ENCODE measurements at regions not wholly inside any gene's neighbourhood (a gene's known extent, or its start where the extent isn't known, plus 50 kb on each side); places are given as distances from the start of the nearest gene placed in this dataset.

GRCh38 chr3:163016251-163016650 is 1519.6 kb downstream of the OTOL1 start:
- no peaks in the 10 kb centered on the region for H3K27me3 ChIP-seq
- no peaks in the 10 kb centered on the region for H3K4me1 ChIP-seq
- 38% methylated on average over 1 of the region's 1 CpG for WGBS (ENCODE audit: insufficient coverage, low coverage, low lambda C conversion rate, missing lambda C conversion rate)
- intact Hi-C loops (cut with DNase I) = no loop called here
- H3K9me3 ChIP-seq = no peaks in the 10 kb centered on the region
- no peak overlapping the region for H3K27ac ChIP-seq
- DNase-seq (no peak), ATAC-seq (no peak)
- no peak overlapping the region for H3K4me3 ChIP-seq
- TF ChIP-seq POLR2A (IDR thresholded peaks at IDR 0.05) = no peak
- TF ChIP-seq CTCF (IDR thresholded peaks at IDR 0.05) = no peak
- no peaks in the 10 kb centered on the region for H3K36me3 ChIP-seq

GRCh38 chr3:163018067-163018466 is 1521.5 kb downstream of the OTOL1 start:
- Histone ChIP-seq H3K4me1 (no peaks in the 10 kb centered on the region), H3K36me3 (no peaks in the 10 kb centered on the region), H3K27me3 (no peaks in the 10 kb centered on the region), H3K9me3 (no peaks in the 10 kb centered on the region), H3K27ac (no peak overlapping the region), H3K4me3 (no peak overlapping the region)
- no peak for DNase-seq
- TF ChIP-seq CTCF (IDR thresholded peaks at IDR 0.05) = no peak
- no peak for TF ChIP-seq POLR2A (IDR thresholded peaks at IDR 0.05)
- no peak for ATAC-seq
- 45% methylated on average over 1 of the region's 1 CpG for WGBS (ENCODE audit: insufficient coverage, low coverage, low lambda C conversion rate, missing lambda C conversion rate)
- intact Hi-C loops (cut with DNase I) = no loop called here

GRCh38 chr3:163018664-163019063 is 1522.1 kb downstream of the OTOL1 start:
- 60% methylated on average over 4 of the region's 7 CpGs for WGBS (ENCODE audit: insufficient coverage, low coverage, low lambda C conversion rate, missing lambda C conversion rate)

GRCh38 chr3:163019260-163019659 is 1522.7 kb downstream of the OTOL1 start:
- ATAC-seq = no peak

More at GRCh38 chr3:163018664-163019063, 1522.1 kb downstream of the OTOL1 start:
- ATAC-seq = no peak
- H3K27me3 ChIP-seq = no peaks in the 10 kb centered on the region
- no peaks in the 10 kb centered on the region for H3K36me3 ChIP-seq
- intact Hi-C loops (cut with DNase I) = no loop called here
- H3K9me3 ChIP-seq = no peaks in the 10 kb centered on the region
- no peak overlapping the region for H3K27ac ChIP-seq
- TF ChIP-seq POLR2A (IDR thresholded peaks at IDR 0.05) = no peak
- TF ChIP-seq CTCF (IDR thresholded peaks at IDR 0.05) = no peak
- no peak for DNase-seq
- H3K4me3 ChIP-seq = no peak overlapping the region
- H3K4me1 ChIP-seq = no peaks in the 10 kb centered on the region

More at GRCh38 chr3:163019260-163019659, 1522.7 kb downstream of the OTOL1 start:
- no peaks in the 10 kb centered on the region for H3K4me1 ChIP-seq
- intact Hi-C loops (cut with DNase I) = no loop called here
- DNase-seq = no peak
- no peaks in the 10 kb centered on the region for H3K27me3 ChIP-seq
- H3K9me3 ChIP-seq = no peaks in the 10 kb centered on the region
- WGBS (ENCODE audit: insufficient coverage, low coverage, low lambda C conversion rate, missing lambda C conversion rate) = 32% methylated on average over 5 of the region's 5 CpGs
- H3K4me3 ChIP-seq = no peak overlapping the region
- TF ChIP-seq CTCF (IDR thresholded peaks at IDR 0.05) = no peak
- no peak for TF ChIP-seq POLR2A (IDR thresholded peaks at IDR 0.05)
- H3K27ac ChIP-seq = no peak overlapping the region
- H3K36me3 ChIP-seq = no peaks in the 10 kb centered on the region
